ENCODE measurements at regions not wholly inside any gene's neighbourhood (a gene's known extent, or its start where the extent isn't known, plus 50 kb on each side); places are given as distances from the start of the nearest gene placed in this dataset.

DNA sequence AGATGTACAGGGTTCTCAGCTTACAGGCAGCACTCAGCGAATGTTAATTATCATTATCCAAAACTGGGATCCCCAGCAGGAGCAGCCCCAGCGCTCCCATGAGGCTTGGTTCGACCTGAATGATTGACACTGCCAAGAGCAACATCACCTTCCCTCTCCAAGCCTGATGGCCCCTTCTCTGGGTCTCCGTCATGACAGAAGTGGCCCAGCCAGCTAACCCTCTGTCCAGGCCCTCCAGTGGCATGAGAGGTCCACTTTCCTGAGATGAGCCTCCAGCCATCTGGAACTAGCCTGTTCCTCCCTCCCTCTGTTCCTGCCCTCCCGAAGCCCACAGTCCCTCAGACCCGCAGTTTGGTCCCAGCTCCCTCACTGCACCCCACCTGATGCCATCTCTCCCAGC, 97.0 kb upstream of the RAB6C start:
- in situ Hi-C loops (cut with HindIII; ENCODE audit: extremely low pct_ligation_motif_present, low pct_unique_long_range_greater_than_20kb) = no loop called here
- BruUV-seq (replicated peaks) = no TSS peak
- TF ChIP-seq, protein P1, sequence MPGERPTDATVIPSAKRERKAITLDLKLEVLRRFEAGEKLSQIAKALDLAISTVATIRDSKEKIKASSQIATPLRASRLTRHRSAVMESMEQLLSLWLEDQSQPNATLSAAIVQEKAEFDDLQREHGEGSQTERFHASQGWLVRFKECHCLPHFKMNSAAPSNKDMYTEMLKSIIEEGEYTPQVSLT (CRISPR knock-in tag; IDR thresholded peaks at IDR 0.05; ENCODE audit: borderline replicate concordance, low read depth) = no peak
- no peak for TF ChIP-seq RFXANK (CRISPR knock-in tag; IDR thresholded peaks at IDR 0.05)
- TF ChIP-seq ZNF788 (CRISPR knock-in tag; IDR thresholded peaks at IDR 0.05; ENCODE audit: borderline replicate concordance) = no peak
- TF ChIP-seq ZNF850 (CRISPR knock-in tag; conservative IDR thresholded peaks at IDR 0.05) = no peak
- TF ChIP-seq, protein P2, sequence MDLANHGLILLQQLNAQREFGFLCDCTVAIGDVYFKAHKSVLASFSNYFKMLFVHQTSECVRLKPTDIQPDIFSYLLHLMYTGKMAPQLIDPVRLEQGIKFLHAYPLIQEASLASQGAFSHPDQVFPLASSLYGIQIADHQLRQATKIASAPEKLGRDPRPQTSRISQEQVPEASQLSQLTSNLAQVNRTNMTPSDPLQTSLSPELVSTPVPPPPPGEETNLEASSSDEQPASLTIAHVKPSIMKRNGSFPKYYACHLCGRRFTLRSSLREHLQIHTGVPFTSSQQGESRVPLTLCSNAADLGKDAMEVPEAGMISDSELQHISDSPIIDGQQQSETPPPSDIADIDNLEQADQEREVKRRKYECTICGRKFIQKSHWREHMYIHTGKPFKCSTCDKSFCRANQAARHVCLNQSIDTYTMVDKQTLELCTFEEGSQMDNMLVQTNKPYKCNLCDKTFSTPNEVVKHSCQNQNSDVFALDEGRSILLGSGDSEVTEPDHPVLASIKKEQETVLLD (CRISPR knock-in tag; IDR thresholded peaks at IDR 0.05; ENCODE audit: low read depth) = no peak
- no peak for TF ChIP-seq TCF7L2 (IDR thresholded peaks at IDR 0.05; ENCODE audit: low read depth, low read length)
- TF ChIP-seq ZNF678 (CRISPR knock-in tag; IDR thresholded peaks at IDR 0.05) = no peak
- TF ChIP-seq, protein P3, sequence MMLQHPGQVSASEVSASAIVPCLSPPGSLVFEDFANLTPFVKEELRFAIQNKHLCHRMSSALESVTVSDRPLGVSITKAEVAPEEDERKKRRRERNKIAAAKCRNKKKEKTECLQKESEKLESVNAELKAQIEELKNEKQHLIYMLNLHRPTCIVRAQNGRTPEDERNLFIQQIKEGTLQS (CRISPR knock-in tag; IDR thresholded peaks at IDR 0.05) = no peak
- TF ChIP-seq ZNF335 (CRISPR knock-in tag; IDR thresholded peaks at IDR 0.05) = no peak
- no peak for TF ChIP-seq ZNF460 (CRISPR knock-in tag; IDR thresholded peaks at IDR 0.05; ENCODE audit: borderline replicate concordance)
- TF ChIP-seq, protein P4, sequence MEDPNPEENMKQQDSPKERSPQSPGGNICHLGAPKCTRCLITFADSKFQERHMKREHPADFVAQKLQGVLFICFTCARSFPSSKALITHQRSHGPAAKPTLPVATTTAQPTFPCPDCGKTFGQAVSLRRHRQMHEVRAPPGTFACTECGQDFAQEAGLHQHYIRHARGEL (CRISPR knock-in tag; IDR thresholded peaks at IDR 0.05) = no peak
- no peak for TF ChIP-seq WIZ (CRISPR knock-in tag; IDR thresholded peaks at IDR 0.05)
- TF ChIP-seq, protein P5, sequence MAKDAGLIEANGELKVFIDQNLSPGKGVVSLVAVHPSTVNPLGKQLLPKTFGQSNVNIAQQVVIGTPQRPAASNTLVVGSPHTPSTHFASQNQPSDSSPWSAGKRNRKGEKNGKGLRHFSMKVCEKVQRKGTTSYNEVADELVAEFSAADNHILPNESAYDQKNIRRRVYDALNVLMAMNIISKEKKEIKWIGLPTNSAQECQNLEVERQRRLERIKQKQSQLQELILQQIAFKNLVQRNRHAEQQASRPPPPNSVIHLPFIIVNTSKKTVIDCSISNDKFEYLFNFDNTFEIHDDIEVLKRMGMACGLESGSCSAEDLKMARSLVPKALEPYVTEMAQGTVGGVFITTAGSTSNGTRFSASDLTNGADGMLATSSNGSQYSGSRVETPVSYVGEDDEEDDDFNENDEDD (CRISPR knock-in tag; IDR thresholded peaks at IDR 0.05; ENCODE audit: borderline replicate concordance) = no peak
- TF ChIP-seq, protein P6, sequence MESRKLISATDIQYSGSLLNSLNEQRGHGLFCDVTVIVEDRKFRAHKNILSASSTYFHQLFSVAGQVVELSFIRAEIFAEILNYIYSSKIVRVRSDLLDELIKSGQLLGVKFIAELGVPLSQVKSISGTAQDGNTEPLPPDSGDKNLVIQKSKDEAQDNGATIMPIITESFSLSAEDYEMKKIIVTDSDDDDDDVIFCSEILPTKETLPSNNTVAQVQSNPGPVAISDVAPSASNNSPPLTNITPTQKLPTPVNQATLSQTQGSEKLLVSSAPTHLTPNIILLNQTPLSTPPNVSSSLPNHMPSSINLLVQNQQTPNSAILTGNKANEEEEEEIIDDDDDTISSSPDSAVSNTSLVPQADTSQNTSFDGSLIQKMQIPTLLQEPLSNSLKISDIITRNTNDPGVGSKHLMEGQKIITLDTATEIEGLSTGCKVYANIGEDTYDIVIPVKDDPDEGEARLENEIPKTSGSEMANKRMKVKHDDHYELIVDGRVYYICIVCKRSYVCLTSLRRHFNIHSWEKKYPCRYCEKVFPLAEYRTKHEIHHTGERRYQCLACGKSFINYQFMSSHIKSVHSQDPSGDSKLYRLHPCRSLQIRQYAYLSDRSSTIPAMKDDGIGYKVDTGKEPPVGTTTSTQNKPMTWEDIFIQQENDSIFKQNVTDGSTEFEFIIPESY (CRISPR knock-in tag; IDR thresholded peaks at IDR 0.05) = no peak
- no peak for TF ChIP-seq POLR2A (IDR thresholded peaks at IDR 0.05; ENCODE audit: insufficient read depth in 1 of 2, low read depth in 2 of 2, low read length in 2 of 2)
- no peak for TF ChIP-seq GATA4 (IDR thresholded peaks at IDR 0.05; ENCODE audit: borderline replicate concordance, low read depth)
- TF ChIP-seq, protein P7, sequence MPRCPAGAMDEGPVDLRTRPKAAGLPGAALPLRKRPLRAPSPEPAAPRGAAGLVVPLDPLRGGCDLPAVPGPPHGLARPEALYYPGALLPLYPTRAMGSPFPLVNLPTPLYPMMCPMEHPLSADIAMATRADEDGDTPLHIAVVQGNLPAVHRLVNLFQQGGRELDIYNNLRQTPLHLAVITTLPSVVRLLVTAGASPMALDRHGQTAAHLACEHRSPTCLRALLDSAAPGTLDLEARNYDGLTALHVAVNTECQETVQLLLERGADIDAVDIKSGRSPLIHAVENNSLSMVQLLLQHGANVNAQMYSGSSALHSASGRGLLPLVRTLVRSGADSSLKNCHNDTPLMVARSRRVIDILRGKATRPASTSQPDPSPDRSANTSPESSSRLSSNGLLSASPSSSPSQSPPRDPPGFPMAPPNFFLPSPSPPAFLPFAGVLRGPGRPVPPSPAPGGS (CRISPR knock-in tag; IDR thresholded peaks at IDR 0.05) = no peak
- no peak for TF ChIP-seq ZNF451 (CRISPR knock-in tag; IDR thresholded peaks at IDR 0.05)
- TF ChIP-seq, protein P8, sequence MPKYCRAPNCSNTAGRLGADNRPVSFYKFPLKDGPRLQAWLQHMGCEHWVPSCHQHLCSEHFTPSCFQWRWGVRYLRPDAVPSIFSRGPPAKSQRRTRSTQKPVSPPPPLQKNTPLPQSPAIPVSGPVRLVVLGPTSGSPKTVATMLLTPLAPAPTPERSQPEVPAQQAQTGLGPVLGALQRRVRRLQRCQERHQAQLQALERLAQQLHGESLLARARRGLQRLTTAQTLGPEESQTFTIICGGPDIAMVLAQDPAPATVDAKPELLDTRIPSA (CRISPR knock-in tag; IDR thresholded peaks at IDR 0.05; ENCODE audit: borderline replicate concordance) = no peak
- Histone ChIP-seq H3K27me3 (ENCODE audit: control insufficient read depth in 1 of 2, insufficient read depth in 2 of 2, low read length in 2 of 2) (peaks cover 2 to 36% of the 10 kb centered on the region in 2 experiments; a peak in 3 of 5 replicates), H2AFZ (ENCODE audit: low read length) (no peak overlapping the region), H3K4me1 (ENCODE audit: insufficient read depth, low read length) (no peaks in the 10 kb centered on the region), H3K36me3 (replicated peaks in 1 of 2; ENCODE audit: control insufficient read depth in 1 of 2, insufficient read depth in 2 of 2, low read length in 2 of 2) (no peaks in the 10 kb centered on the region), H3K9me3 (ENCODE audit: low read length) (no peaks in the 10 kb centered on the region), H3K4me3 (replicated peaks in 1 of 3; ENCODE audit: insufficient read depth in 1 of 3, low read depth in 2 of 3, low read length in 3 of 3) (no peak overlapping the region), H3K4me2 (ENCODE audit: low read depth, low read length) (no peak overlapping the region), H4K20me1 (ENCODE audit: insufficient read depth, low read length) (no peaks in the 10 kb centered on the region), H3K9ac (ENCODE audit: insufficient read depth, low read depth, low read length) (no peak overlapping the region), H3K27ac (ENCODE audit: extremely low read length, insufficient read depth, low read length) (no peak overlapping the region), H3K79me2 (ENCODE audit: insufficient read depth, low read length) (no peaks in the 10 kb centered on the region)
- no peak for DNase-seq (ENCODE audit: low spot score)
- FAIRE-seq = no peak
- CTCF ChIA-PET (ENCODE audit: low intra/inter-chr PET ratio, low total read pairs) = no interaction called here
- intact Hi-C loops (cut with micrococcal nuclease; ENCODE audit: unreplicated experiment) = no loop called here
- ATAC-seq = no peak
- WGBS (ENCODE audit: low lambda C conversion rate) = 2% methylated on average over 6 of the region's 6 CpGs
- POLR2A ChIA-PET = no interaction called here
